ENCODE measurements at regions not wholly inside any gene's neighbourhood (a gene's known extent, or its start where the extent isn't known, plus 50 kb on each side); places are given as distances from the start of the nearest gene placed in this dataset.

- TF ChIP-seq PML (IDR thresholded peaks at IDR 0.05; ENCODE audit: low read length) (no peak), SMC3 (IDR thresholded peaks at IDR 0.05; ENCODE audit: borderline replicate concordance, low read length) (no peak), CTCF (IDR thresholded peaks at IDR 0.05 in 2 of 3, conservative IDR thresholded peaks at IDR 0.05 in 1 of 3; ENCODE audit: control insufficient read depth in 2 of 3, extremely low read depth in 1 of 3, insufficient read depth in 1 of 3, low read depth in 3 of 3, low read length in 3 of 3) (no peak), TCF12 (IDR thresholded peaks at IDR 0.05; ENCODE audit: low read depth, low read length) (no peak), SREBF2 (IDR thresholded peaks at IDR 0.05; ENCODE audit: low read length) (no peak), BHLHE40 (IDR thresholded peaks at IDR 0.05; ENCODE audit: borderline replicate concordance in 1 of 2, low read depth in 2 of 2, low read length in 1 of 2) (no peak), RAD21 (IDR thresholded peaks at IDR 0.05; ENCODE audit: insufficient read depth, low read depth, low read length) (no peak), FOXK2 (IDR thresholded peaks at IDR 0.05) (no peak), BACH1 (IDR thresholded peaks at IDR 0.05; ENCODE audit: borderline replicate concordance) (no peak), JUND (IDR thresholded peaks at IDR 0.05; ENCODE audit: low read depth, low read length) (no peak)
These were observed 1090.6 kb downstream of the SUCLG1 start for GRCh38 chr2:83368461-83368860.
